ENCODE measurements at regions not wholly inside any gene's neighbourhood (a gene's known extent, or its start where the extent isn't known, plus 50 kb on each side); places are given as distances from the start of the nearest gene placed in this dataset.

GRCh38 chr4:121514443-121514842 lies 133.6 kb upstream of the QRFPR start (continued):
- no peak for TF ChIP-seq REST (IDR thresholded peaks at IDR 0.05; ENCODE audit: low read depth, low read length)

- H3F3A ChIP-seq (replicated peaks; ENCODE audit: insufficient read depth), result no peaks in the 10 kb centered on the region
- H3K27me3 ChIP-seq (ENCODE audit: insufficient read depth), result no peaks in the 10 kb centered on the region
- ChIA-PET POLR2A (no interaction called here), CTCF (no interaction called here)
- no peak for DNase-seq
- H3K4me1 ChIP-seq (ENCODE audit: control insufficient read depth in 1 of 2, insufficient read depth in 2 of 2, low read depth in 1 of 2, low read length in 1 of 2), result no peaks in the 10 kb centered on the region
- no peak overlapping the region for H2AFZ ChIP-seq (ENCODE audit: low read depth)
- no peaks in the 10 kb centered on the region for H3K9me2 ChIP-seq
- WGBS (ENCODE audit: low lambda C conversion rate), result 5% methylated on average over 2 of the region's 2 CpGs
- no peak overlapping the region for H3K9ac ChIP-seq
- no peaks in the 10 kb centered on the region for H4K20me1 ChIP-seq (ENCODE audit: insufficient read depth)
- no peaks in the 10 kb centered on the region for H3K9me3 ChIP-seq
- no peak overlapping the region for H3K4me2 ChIP-seq
- H3K27ac ChIP-seq (ENCODE audit: low read depth in 2 of 2, low read length in 1 of 2), result no peak overlapping the region
- no peak overlapping the region for H3K4me3 ChIP-seq (ENCODE audit: low read depth in 2 of 2, low read length in 1 of 2)
- no peaks in the 10 kb centered on the region for H3K79me2 ChIP-seq (ENCODE audit: insufficient read depth)
- H3K36me3 ChIP-seq (replicated peaks in 1 of 2; ENCODE audit: control insufficient read depth in 1 of 2, insufficient read depth in 2 of 2, low read length in 1 of 2), result no peaks in the 10 kb centered on the region
- TF ChIP-seq TEAD4 (IDR thresholded peaks at IDR 0.05; ENCODE audit: borderline replicate concordance, insufficient read depth), result no peak
- no peak for TF ChIP-seq REST (IDR thresholded peaks at IDR 0.05; ENCODE audit: low read depth, low read length)
- no peak for TF ChIP-seq FOXJ3 (CRISPR knock-in tag; IDR thresholded peaks at IDR 0.05)
- TF ChIP-seq GATA2 (CRISPR knock-in tag; IDR thresholded peaks at IDR 0.05), result no peak
- TF ChIP-seq YY1 (IDR thresholded peaks at IDR 0.05; ENCODE audit: low read depth), result no peak
Observed at GRCh38 chr4:121510341-121510874, 129.6 kb upstream of the QRFPR start.

GRCh38 chr4:121485190-121485804 lies 104.5 kb upstream of the QRFPR start:
- Histone ChIP-seq H4K20me1 (ENCODE audit: insufficient read depth) (no peaks in the 10 kb centered on the region), H3K9me3 (no peaks in the 10 kb centered on the region), H3K36me3 (replicated peaks in 1 of 2; ENCODE audit: control insufficient read depth in 1 of 2, insufficient read depth in 2 of 2, low read length in 1 of 2) (no peaks in the 10 kb centered on the region), H3K9me2 (peaks cover 4% of the 10 kb centered on the region; the same call in 1 of the 2 replicates), H3K4me3 (ENCODE audit: low read depth in 2 of 2, low read length in 1 of 2) (no peak overlapping the region), H3K27me3 (ENCODE audit: insufficient read depth) (no peaks in the 10 kb centered on the region; the same call in 1 of the 2 replicates), H3K9ac (no peak overlapping the region), H3K27ac (ENCODE audit: low read depth in 2 of 2, low read length in 1 of 2) (no peak overlapping the region), H2AFZ (ENCODE audit: low read depth) (no peak overlapping the region), H3F3A (replicated peaks; ENCODE audit: insufficient read depth) (no peaks in the 10 kb centered on the region), H3K4me2 (no peak overlapping the region), H3K79me2 (ENCODE audit: insufficient read depth) (no peaks in the 10 kb centered on the region), H3K4me1 (ENCODE audit: control insufficient read depth in 1 of 2, insufficient read depth in 2 of 2, low read depth in 1 of 2, low read length in 1 of 2) (no peaks in the 10 kb centered on the region)
- DNase-seq, result no peak
- ChIA-PET POLR2A (no interaction called here), CTCF (interaction anchor here (0.6 to 2.2 kb wide), 15 partner anchors 9 to 1297 kb away, joined by 3 to 8 read pairs (median 3); partner anchors contain the start of gene ANXA5)
- WGBS (ENCODE audit: low lambda C conversion rate), result 0% methylated on average over 1 of the region's 4 CpGs
- no peak for TF ChIP-seq FOXM1 (IDR thresholded peaks at IDR 0.05; ENCODE audit: low read depth)
- no peak for TF ChIP-seq IRF3 (IDR thresholded peaks at IDR 0.05; ENCODE audit: low read depth, low read length)
- no peak for TF ChIP-seq TEAD4 (IDR thresholded peaks at IDR 0.05; ENCODE audit: borderline replicate concordance, insufficient read depth)
- TF ChIP-seq JUND (IDR thresholded peaks at IDR 0.05), result no peak
- no peak for TF ChIP-seq CTCF (IDR thresholded peaks at IDR 0.05)
- no peak for TF ChIP-seq RFX5 (IDR thresholded peaks at IDR 0.05; ENCODE audit: low read length)
- TF ChIP-seq MAX (IDR thresholded peaks at IDR 0.05; ENCODE audit: low read depth), result no peak
